ENCODE measurements at regions not wholly inside any gene's neighbourhood (a gene's known extent, or its start where the extent isn't known, plus 50 kb on each side); places are given as distances from the start of the nearest gene placed in this dataset.

DNA sequence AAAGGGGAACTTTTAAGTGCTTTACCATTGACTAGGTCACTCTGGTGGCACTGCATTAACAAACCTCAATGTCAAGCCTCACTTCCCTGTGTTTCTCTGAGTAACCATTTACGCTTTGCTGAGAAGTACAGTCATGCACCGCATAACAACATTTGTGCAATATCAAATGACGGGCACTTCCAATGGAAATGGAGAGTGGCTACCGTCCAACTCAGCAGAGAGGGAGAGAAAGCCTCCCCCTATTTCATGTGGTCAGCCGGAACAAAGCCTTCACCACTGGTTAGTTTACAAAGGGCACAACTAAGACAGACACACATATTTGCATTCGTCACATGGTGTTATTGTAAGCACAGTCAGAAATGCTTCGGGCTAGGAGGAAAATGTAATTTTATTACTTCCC lies 117.3 kb downstream of the RASSF10 start:
- DNase-seq (no peak), ATAC-seq (ENCODE audit: low read depth in 2 of 2) (no peak)
- H3K27ac ChIP-seq (ENCODE audit: insufficient read depth, low read length, poor library complexity, severe bottlenecking), result no peak overlapping the region
- no peaks in the 10 kb centered on the region for H3K4me1 Mint-ChIP-seq
- no peaks in the 10 kb centered on the region for H3K36me3 ChIP-seq (ENCODE audit: control insufficient read depth, insufficient read depth, low read length)
- H3K27ac Mint-ChIP-seq, result no peak overlapping the region
- peaks cover 7% of the 10 kb centered on the region for H3K27me3 Mint-ChIP-seq
- H3K4me3 Mint-ChIP-seq, result no peak overlapping the region
- no peak overlapping the region for H3K4me3 ChIP-seq (ENCODE audit: low read depth, low read length)
- no peaks in the 10 kb centered on the region for H3K36me3 Mint-ChIP-seq
- no peaks in the 10 kb centered on the region for H3K9me3 ChIP-seq (ENCODE audit: control insufficient read depth in 2 of 2, low read length in 2 of 2)
- H3K4me1 ChIP-seq (ENCODE audit: control insufficient read depth, insufficient read depth, low read length, poor library complexity, severe bottlenecking), result no peaks in the 10 kb centered on the region
- peaks cover 8% of the 10 kb centered on the region for H3K27me3 ChIP-seq (ENCODE audit: control insufficient read depth, insufficient read depth, low read length)
- peaks cover 0 to 6% (median 0%) of the 10 kb centered on the region in 7 donors for H3K9me3 Mint-ChIP-seq

GRCh38 chr11:13127161-13127560 lies 118.0 kb downstream of the RASSF10 start:
- ATAC-seq (ENCODE audit: low read depth in 2 of 2) (no peak), DNase-seq (no peak)
- Histone ChIP-seq H3K36me3 (ENCODE audit: control insufficient read depth, insufficient read depth, low read length) (no peaks in the 10 kb centered on the region), H3K27me3 (ENCODE audit: control insufficient read depth, insufficient read depth, low read length) (peaks cover 6% of the 10 kb centered on the region), H3K4me1 (ENCODE audit: control insufficient read depth, insufficient read depth, low read length, poor library complexity, severe bottlenecking) (no peaks in the 10 kb centered on the region), H3K4me3 (ENCODE audit: low read depth, low read length) (no peak overlapping the region), H3K9me3 (ENCODE audit: control insufficient read depth in 2 of 2, low read length in 2 of 2) (no peaks in the 10 kb centered on the region), H3K27ac (ENCODE audit: insufficient read depth, low read length, poor library complexity, severe bottlenecking) (no peak overlapping the region)
- Mint-ChIP-seq H3K36me3 (no peaks in the 10 kb centered on the region), H3K9me3 (peaks cover 0 to 6% (median 1%) of the 10 kb centered on the region in 7 donors), H3K4me3 (no peak overlapping the region), H3K27ac (no peak overlapping the region), H3K27me3 (peaks cover 7% of the 10 kb centered on the region), H3K4me1 (no peaks in the 10 kb centered on the region)

- ATAC-seq (ENCODE audit: low read depth in 2 of 2) (no peak), DNase-seq (no peak)
- no peaks in the 10 kb centered on the region for H3K36me3 Mint-ChIP-seq
- peaks cover 0 to 6% (median 2%) of the 10 kb centered on the region in 7 donors for H3K9me3 Mint-ChIP-seq
- H3K4me1 Mint-ChIP-seq, result no peaks in the 10 kb centered on the region
- no peaks in the 10 kb centered on the region for H3K4me1 ChIP-seq (ENCODE audit: control insufficient read depth, insufficient read depth, low read length, poor library complexity, severe bottlenecking)
- H3K27me3 Mint-ChIP-seq, result peaks cover 3% of the 10 kb centered on the region
- no peak overlapping the region for H3K4me3 Mint-ChIP-seq
- H3K9me3 ChIP-seq (ENCODE audit: control insufficient read depth in 2 of 2, low read length in 2 of 2), result no peaks in the 10 kb centered on the region
- no peak overlapping the region for H3K4me3 ChIP-seq (ENCODE audit: low read depth, low read length)
- no peaks in the 10 kb centered on the region for H3K36me3 ChIP-seq (ENCODE audit: control insufficient read depth, insufficient read depth, low read length)
- H3K27ac Mint-ChIP-seq, result no peak overlapping the region
- H3K27me3 ChIP-seq (ENCODE audit: control insufficient read depth, insufficient read depth, low read length), result no peaks in the 10 kb centered on the region
- H3K27ac ChIP-seq (ENCODE audit: insufficient read depth, low read length, poor library complexity, severe bottlenecking), result no peak overlapping the region
Measured at GRCh38 chr11:13128354-13128753, 119.2 kb downstream of the RASSF10 start.

GRCh38 chr11:13134066-13134465 lies 125.0 kb downstream of the RASSF10 start:
- Mint-ChIP-seq H3K36me3 (no peaks in the 10 kb centered on the region), H3K4me3 (no peak overlapping the region), H3K9me3 (peaks cover 0 to 5% (median 3%) of the 10 kb centered on the region in 7 donors), H3K4me1 (no peaks in the 10 kb centered on the region), H3K27ac (no peak overlapping the region), H3K27me3 (peaks cover 4% of the 10 kb centered on the region)
- no peaks in the 10 kb centered on the region for H3K36me3 ChIP-seq (ENCODE audit: control insufficient read depth, insufficient read depth, low read length)
- DNase-seq, result no peak
- no peak for ATAC-seq (ENCODE audit: low read depth in 2 of 2)
- no peaks in the 10 kb centered on the region for H3K9me3 ChIP-seq (ENCODE audit: control insufficient read depth in 2 of 2, low read length in 2 of 2)
- H3K4me3 ChIP-seq (ENCODE audit: low read depth, low read length), result no peak overlapping the region
- H3K4me1 ChIP-seq (ENCODE audit: control insufficient read depth, insufficient read depth, low read length, poor library complexity, severe bottlenecking), result no peaks in the 10 kb centered on the region
- peaks cover 7% of the 10 kb centered on the region for H3K27me3 ChIP-seq (ENCODE audit: control insufficient read depth, insufficient read depth, low read length)
- H3K27ac ChIP-seq (ENCODE audit: insufficient read depth, low read length, poor library complexity, severe bottlenecking), result no peak overlapping the region

- Mint-ChIP-seq H3K36me3 (no peaks in the 10 kb centered on the region), H3K27me3 (peaks cover 4% of the 10 kb centered on the region), H3K27ac (no peak overlapping the region), H3K4me1 (no peaks in the 10 kb centered on the region), H3K9me3 (peaks cover 0 to 5% (median 3%) of the 10 kb centered on the region in 7 donors), H3K4me3 (no peak overlapping the region)
- Histone ChIP-seq H3K27me3 (ENCODE audit: control insufficient read depth, insufficient read depth, low read length) (peaks cover 7% of the 10 kb centered on the region), H3K4me3 (ENCODE audit: low read depth, low read length) (no peak overlapping the region), H3K27ac (ENCODE audit: insufficient read depth, low read length, poor library complexity, severe bottlenecking) (no peak overlapping the region), H3K4me1 (ENCODE audit: control insufficient read depth, insufficient read depth, low read length, poor library complexity, severe bottlenecking) (no peaks in the 10 kb centered on the region), H3K9me3 (ENCODE audit: control insufficient read depth in 2 of 2, low read length in 2 of 2) (no peaks in the 10 kb centered on the region), H3K36me3 (ENCODE audit: control insufficient read depth, insufficient read depth, low read length) (no peaks in the 10 kb centered on the region)
- DNase-seq (no peak), ATAC-seq (ENCODE audit: low read depth in 2 of 2) (no peak)
Measured at GRCh38 chr11:13134886-13135285, 125.8 kb downstream of the RASSF10 start.

DNA sequence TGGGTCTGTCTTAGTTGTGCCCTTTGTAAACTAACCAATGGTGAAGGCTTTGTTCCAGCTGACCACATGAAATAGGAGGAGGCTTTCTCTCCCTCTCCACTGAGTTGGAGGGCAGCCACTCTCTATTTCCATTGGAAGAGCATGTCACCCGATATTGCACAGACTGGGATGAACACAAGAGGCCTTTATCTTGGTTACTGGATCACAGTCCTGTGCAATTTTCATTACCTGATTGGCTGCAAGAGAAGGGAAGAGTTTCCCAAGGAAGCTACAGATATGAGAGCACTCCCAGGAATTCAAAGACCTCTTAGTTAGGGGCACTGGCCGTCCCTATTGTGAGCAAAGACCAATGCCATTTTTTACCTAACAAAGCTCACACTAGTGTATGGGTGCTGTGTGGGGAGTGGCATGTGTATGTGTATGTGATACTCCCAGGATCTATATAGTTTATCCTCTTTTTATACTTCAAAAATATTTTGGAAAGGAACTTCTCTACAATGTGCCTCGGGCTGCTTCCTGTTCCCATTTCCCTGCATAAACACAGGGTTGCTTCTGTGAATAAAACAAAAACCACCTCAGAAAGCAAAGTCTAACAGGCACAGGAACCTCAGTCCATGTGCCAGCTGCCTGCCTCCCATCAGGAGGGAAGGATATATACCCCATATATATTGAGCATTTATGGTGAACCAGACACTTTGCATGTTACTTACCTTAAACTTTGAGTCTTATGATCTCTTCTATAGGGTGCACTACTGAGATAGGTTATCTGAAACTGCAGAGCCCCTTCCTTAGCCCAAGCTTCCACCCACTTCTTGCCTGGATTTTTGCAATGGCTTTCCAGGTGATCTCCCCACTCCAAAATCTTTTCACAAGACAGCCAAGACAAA lies 126.5 kb downstream of the RASSF10 start:
- Histone ChIP-seq H3K36me3 (ENCODE audit: control insufficient read depth, insufficient read depth, low read length) (no peaks in the 10 kb centered on the region), H3K27me3 (ENCODE audit: control insufficient read depth, insufficient read depth, low read length) (peaks cover 7% of the 10 kb centered on the region), H3K4me3 (ENCODE audit: low read depth, low read length) (no peak overlapping the region), H3K4me1 (ENCODE audit: control insufficient read depth, insufficient read depth, low read length, poor library complexity, severe bottlenecking) (no peaks in the 10 kb centered on the region), H3K27ac (ENCODE audit: insufficient read depth, low read length, poor library complexity, severe bottlenecking) (no peak overlapping the region), H3K9me3 (ENCODE audit: control insufficient read depth in 2 of 2, low read length in 2 of 2) (no peaks in the 10 kb centered on the region)
- DNase-seq (no peak), ATAC-seq (ENCODE audit: low read depth in 2 of 2) (no peak)
- Mint-ChIP-seq H3K4me1 (no peaks in the 10 kb centered on the region), H3K9me3 (peaks cover 0 to 5% (median 2%) of the 10 kb centered on the region in 7 donors), H3K4me3 (no peak overlapping the region), H3K36me3 (no peaks in the 10 kb centered on the region), H3K27me3 (peaks cover 7% of the 10 kb centered on the region), H3K27ac (no peak overlapping the region)

GRCh38 chr11:13136272-13136596 lies 127.1 kb downstream of the RASSF10 start:
- ATAC-seq (ENCODE audit: low read depth in 2 of 2) (no peak), DNase-seq (no peak)
- Mint-ChIP-seq H3K4me1 (no peaks in the 10 kb centered on the region), H3K4me3 (no peak overlapping the region), H3K36me3 (no peaks in the 10 kb centered on the region), H3K9me3 (peaks cover 0 to 5% (median 2%) of the 10 kb centered on the region in 7 donors), H3K27ac (no peak overlapping the region), H3K27me3 (peaks cover 12% of the 10 kb centered on the region)
- H3K9me3 ChIP-seq (ENCODE audit: control insufficient read depth in 2 of 2, low read length in 2 of 2), result no peaks in the 10 kb centered on the region
- no peak overlapping the region for H3K4me3 ChIP-seq (ENCODE audit: low read depth, low read length)
- no peaks in the 10 kb centered on the region for H3K4me1 ChIP-seq (ENCODE audit: control insufficient read depth, insufficient read depth, low read length, poor library complexity, severe bottlenecking)
- H3K27me3 ChIP-seq (ENCODE audit: control insufficient read depth, insufficient read depth, low read length), result peaks cover 7% of the 10 kb centered on the region
- H3K36me3 ChIP-seq (ENCODE audit: control insufficient read depth, insufficient read depth, low read length), result no peaks in the 10 kb centered on the region
- H3K27ac ChIP-seq (ENCODE audit: insufficient read depth, low read length, poor library complexity, severe bottlenecking), result no peak overlapping the region

DNA sequence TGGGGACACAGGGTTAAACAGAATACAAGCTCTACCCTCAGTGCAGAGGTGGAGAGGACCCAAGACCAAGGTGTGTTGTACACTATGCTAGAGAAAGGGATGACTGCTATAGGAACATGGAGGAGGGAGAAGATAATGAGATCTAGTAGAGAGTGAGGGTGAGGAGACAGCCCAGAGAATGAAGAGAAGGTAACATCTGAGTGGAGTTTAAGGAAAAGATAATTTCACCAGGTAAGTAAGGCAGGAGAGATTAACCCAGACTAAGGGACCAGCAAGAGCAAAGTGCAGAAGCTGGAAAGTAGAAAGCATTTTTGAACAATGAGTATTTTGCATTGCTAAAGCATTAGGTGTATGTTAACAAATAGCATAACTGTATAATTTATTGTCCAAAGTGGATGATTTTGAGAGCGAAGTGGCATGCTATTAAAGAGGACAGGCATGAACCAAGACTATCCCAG lies 128.8 kb downstream of the RASSF10 start:
- H3K27ac ChIP-seq (ENCODE audit: insufficient read depth, low read length, poor library complexity, severe bottlenecking), result no peak overlapping the region
- no peaks in the 10 kb centered on the region for H3K4me1 Mint-ChIP-seq
- H3K4me3 Mint-ChIP-seq, result no peak overlapping the region
- DNase-seq (no peak), ATAC-seq (ENCODE audit: low read depth in 2 of 2) (no peak)
- H3K9me3 Mint-ChIP-seq, result peaks cover 0 to 4% (median 2%) of the 10 kb centered on the region in 7 donors
- H3K36me3 Mint-ChIP-seq, result no peaks in the 10 kb centered on the region
- no peak overlapping the region for H3K27ac Mint-ChIP-seq
- H3K36me3 ChIP-seq (ENCODE audit: control insufficient read depth, insufficient read depth, low read length), result no peaks in the 10 kb centered on the region
- peaks cover 16% of the 10 kb centered on the region for H3K27me3 Mint-ChIP-seq
- H3K27me3 ChIP-seq (ENCODE audit: control insufficient read depth, insufficient read depth, low read length), result peaks cover 7% of the 10 kb centered on the region
- no peak overlapping the region for H3K4me3 ChIP-seq (ENCODE audit: low read depth, low read length)
- H3K4me1 ChIP-seq (ENCODE audit: control insufficient read depth, insufficient read depth, low read length, poor library complexity, severe bottlenecking), result no peaks in the 10 kb centered on the region
- no peaks in the 10 kb centered on the region for H3K9me3 ChIP-seq (ENCODE audit: control insufficient read depth in 2 of 2, low read length in 2 of 2)

Data from CD4-positive, CD25-positive, alpha-beta regulatory T cell (primary cell).